GM08714 (cell line): ENCODE measurements at regions not wholly inside any gene's neighbourhood (a gene's known extent, or its start where the extent isn't known, plus 50 kb on each side); places are given as distances from the start of the nearest gene placed in this dataset.

Source experiments
- H3K4me3 ChIP-seq: fragments of 200-500 bp; sonication (Bioruptor generic); 2 replicates; pipeline ENCODE4 v1.5.1; 2014; ENCODE audit warnings: mild to moderate bottlenecking, low read length, inconsistent platforms
- ZNF274 ChIP-seq: IDR thresholded peaks from 2 replicates; pipeline ENCODE4 v1.6.1; 2012; ENCODE audit warnings: mild to moderate bottlenecking, low read depth, low read length

DNA sequence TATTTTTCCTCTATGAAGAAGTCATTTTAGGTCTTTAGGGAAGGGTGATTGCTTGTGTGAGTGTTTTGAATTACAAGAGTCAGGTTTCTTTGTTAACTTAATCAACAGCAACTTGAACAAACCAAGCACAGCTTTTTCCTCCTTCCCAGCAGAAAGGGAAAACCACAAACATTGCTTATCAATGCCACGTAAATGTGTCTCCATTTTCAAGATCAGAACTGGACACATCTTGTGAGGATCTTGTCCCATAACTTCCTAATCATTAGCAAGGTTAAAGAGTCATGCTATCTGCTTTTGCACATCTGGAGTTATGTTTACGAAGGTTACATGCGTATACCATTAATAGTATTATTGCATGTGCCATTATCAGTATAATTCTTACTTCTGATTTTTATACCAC, 248.0 kb upstream of the FLRT2 start:
- no peak overlapping the region for H3K4me3 ChIP-seq
- no peak for TF ChIP-seq ZNF274

DNA sequence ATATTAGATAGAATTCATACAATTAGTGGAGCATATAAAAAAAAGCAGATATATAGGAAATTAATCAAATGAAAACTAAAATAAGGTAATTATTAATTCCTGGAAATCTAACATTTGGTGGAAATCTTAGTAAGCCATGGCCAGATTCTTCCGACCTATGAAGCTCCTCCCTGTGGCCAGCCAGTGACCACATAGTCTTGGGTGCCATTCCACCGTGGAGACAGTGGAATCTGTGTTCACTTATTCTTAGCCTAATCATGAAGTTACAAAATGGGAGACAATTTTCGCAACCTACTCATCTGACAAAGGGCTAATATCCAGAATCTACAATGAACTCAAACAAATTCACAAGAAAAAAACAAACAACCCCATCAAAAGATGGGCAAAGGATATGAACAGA, 241.9 kb upstream of the FLRT2 start:
- no peak overlapping the region for H3K4me3 ChIP-seq
- TF ChIP-seq ZNF274 = no peak

DNA sequence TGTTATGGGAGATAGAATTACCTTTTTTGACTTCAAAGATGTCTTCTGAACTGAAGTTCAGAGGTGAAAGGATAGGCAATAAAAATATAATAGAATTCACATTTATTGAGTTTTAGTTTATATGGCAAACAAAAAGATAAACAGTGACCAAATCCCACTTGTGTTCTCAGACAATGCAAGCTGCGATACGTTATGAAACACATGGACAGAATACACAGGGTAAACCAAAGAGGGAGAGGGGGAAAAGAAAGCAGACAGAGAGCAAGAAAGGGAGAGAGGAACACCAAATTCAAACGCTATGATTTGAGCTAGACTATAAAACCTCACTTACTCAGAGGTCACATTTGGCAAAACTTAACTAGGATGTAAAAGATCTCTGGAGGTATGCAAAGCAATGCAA, 238.2 kb upstream of the FLRT2 start:
- no peak overlapping the region for H3K4me3 ChIP-seq
- TF ChIP-seq ZNF274 = no peak

DNA sequence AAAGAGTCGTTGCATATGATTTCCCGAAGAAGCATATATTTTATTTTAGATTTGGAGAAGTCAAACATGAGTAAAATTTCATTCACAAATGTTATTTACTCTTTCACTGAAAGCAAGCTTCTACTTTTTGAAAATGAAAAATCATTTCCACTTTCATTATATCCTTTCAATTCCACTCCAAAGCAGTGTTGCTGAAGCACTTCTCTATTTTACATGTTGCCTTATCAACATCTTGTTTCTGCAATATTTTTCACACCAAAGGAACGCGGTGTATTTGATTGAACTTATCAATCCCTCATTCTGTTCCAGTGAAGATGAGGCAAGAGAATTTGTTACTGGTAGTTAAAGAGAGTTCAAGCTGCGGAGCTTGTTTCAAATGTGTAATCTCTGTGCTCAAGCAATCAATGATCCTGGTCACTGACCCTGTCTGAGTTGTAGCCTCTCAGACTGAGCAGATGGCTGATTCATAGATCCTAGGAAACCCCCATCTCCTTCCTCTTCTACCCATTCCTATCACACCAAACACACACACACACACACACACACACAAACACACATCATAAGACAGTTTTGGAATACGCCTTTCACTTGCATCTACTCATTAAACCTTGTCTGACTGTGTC, 236.2 kb upstream of the FLRT2 start:
- TF ChIP-seq ZNF274 = no peak
- H3K4me3 ChIP-seq = no peak overlapping the region

DNA sequence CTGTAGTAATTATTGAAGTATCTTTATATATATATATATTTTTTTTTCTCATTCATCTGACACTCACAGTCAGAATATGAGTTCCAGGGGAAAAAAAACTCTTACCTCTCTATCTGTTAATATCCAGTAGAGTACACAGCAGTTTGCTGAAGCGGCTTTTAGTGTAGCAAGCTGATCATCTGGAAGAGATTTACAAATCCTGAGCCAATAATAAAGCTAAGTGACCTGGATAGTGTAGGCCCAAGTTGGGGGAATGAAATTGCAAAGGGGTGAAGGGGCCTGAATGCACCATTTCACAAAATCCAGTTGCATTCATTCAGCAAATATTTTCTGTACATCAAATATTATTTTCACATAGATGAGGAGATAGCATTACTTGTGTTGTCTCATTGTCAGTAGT, 234.6 kb upstream of the FLRT2 start:
- no peak for TF ChIP-seq ZNF274
- H3K4me3 ChIP-seq = no peak overlapping the region

DNA sequence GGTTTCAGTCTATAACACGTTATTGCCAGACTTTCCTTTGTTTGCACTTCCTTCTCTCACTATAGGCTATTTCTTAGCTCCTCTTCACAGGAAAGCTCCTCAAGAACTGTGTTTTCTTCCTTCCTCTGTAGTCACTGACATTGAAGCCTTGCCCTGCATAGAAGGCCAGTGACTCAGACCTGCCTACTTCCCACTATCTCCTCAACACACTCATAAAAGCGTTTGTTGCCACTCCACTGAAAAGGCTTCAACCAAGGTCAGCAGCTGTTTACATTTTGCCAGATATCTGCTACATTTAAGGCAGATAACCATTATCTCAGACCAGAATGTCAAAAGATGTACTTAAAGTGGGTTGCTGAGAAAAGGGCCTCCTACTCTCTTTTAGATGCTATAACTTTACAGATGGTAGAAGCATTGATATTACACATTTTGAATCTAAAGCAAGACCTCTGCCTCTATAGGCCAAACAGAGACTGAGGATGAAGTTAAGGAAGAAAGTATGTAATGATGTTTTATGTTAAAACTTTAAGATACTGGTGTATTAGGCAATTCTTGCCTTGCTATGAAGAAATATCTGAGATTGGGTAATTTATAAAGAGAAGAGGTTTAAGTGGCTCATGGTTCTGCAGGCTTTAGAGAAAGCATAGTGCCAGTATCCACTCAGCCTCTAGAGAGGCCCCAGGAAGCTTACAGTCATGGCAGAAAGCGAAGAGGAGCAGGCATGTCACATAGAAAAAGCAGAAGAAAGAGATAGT, 233.3 kb upstream of the FLRT2 start:
- no peak overlapping the region for H3K4me3 ChIP-seq
- no peak for TF ChIP-seq ZNF274

DNA sequence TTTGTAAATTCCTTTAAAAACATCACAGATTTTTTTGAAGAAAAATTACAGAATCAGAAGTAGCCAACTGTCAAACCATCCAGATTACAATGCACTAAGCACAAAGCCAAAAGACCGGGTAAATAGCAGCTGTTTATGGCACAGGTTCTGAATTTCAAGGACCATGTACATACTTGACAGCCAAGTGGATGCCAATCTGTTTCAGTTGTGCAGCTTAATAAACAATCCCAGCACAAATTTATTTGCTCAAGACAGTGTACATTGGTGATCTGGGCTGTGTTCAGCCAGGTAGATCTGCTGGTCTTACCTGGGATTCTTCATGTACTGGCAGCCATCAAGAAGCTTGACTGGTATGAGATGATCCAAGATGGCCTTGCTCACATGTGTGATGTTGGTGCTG, 229.8 kb upstream of the FLRT2 start:
- no peak overlapping the region for H3K4me3 ChIP-seq
- no peak for TF ChIP-seq ZNF274

DNA sequence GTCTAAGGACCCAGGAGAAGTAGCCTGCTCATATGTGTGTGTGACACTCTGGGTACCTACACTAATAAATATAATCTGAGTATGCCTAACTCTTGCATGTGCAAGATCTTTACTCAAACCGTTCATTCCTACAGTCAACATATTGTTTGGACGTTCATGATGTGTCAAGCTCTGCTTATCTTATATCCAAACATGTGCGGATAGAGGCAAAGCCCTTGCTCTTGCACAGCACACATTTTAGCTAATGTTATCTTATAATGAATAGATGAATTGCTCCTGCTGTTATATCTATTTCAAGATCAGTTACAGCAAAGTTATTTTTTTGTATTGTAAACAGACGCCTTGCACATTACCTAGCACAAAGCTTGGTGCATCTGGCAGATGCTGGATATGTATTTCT, 228.4 kb upstream of the FLRT2 start:
- TF ChIP-seq ZNF274 = no peak
- H3K4me3 ChIP-seq = no peak overlapping the region

DNA sequence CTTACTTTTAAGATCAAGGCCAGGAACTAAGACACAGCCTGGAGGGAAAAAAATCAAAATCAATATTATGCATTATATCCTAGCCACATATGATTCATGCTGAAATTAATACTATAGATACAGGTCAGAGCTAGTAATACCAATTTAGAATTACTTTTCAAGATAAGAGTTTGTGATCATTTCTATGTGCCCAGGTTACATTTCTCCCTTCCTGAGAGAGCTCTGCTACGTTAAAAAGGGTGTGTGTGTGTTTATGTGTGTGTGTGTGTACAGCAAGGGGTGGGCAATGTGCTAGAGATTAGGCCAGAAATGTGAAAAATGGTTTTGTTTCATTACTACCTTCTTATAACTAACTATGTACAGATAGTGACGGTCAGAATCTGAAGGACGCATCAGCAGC, 223.9 kb upstream of the FLRT2 start:
- no peak overlapping the region for H3K4me3 ChIP-seq
- TF ChIP-seq ZNF274 = no peak

DNA sequence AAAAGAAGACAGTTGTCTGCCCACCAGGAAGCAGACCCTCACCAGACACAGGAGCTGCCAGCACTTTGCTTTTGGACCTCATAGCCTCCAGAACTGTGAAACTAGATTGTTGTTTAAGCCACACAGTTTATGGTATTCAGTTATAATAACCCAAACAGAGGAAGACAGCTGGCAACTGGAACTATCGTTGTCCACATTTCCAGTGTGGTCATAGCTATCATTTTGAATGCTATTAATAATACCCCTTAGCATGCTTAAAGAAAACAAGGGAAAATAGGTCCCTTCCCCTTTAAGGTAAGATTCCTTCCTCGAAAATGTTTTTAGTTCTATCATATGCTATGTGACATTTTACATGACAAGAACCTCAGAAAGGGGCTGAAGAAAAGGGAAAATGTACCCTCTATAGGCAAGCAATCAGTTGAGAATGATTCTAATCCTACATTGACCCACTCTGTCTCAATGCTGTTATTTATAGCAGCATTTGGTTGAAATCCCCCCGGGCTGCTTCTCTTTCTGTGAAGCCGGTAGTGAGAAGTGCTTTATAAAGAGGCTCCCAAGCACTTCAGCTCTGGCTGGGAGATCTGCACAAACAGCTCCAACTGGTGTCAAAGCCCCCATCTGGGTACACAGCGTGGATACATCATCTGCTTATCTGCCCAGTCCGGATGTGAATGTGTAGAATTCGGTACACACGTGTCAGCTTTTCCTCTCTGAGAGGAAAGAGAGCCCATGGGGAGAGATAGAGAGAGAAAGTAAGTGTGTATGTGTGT, 221.2 kb upstream of the FLRT2 start:
- H3K4me3 ChIP-seq = no peak overlapping the region
- TF ChIP-seq ZNF274 = no peak

DNA sequence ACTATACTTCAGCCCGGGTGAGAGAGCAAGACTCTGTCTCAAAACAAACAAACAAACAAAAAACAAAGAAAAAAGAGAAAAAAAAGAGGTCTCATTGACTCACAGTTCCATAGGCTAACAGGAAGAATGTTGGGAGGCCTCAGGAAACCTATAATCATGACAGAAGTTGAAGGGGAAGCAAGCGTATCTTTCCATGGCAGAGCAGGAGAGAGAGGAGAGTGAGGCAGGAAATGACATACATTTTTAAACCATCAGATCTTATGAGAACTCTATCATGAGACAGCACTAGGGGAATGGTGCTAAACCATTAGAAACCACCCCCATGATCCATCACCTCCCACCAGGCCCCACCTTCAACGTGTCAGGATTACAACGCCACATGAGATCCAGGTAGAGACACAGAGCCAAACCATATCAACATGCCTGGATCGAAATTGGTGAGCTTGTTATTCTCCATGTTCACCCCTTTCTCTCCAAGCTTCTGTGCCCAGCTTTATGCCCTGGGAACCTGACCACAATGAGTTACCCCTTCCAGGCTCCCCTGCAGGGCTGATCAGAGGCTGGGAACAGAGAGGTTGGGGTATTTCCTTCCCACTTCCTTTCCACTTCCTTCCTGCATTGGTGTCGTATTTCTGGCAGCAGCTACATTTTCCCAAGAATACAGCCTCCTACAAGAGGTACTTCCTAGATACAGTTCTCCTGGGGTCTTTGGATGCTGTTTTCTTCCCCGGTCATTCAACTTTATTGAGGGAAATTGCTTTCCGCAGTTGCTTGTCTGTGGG, 219.3 kb upstream of the FLRT2 start:
- no peak overlapping the region for H3K4me3 ChIP-seq

DNA sequence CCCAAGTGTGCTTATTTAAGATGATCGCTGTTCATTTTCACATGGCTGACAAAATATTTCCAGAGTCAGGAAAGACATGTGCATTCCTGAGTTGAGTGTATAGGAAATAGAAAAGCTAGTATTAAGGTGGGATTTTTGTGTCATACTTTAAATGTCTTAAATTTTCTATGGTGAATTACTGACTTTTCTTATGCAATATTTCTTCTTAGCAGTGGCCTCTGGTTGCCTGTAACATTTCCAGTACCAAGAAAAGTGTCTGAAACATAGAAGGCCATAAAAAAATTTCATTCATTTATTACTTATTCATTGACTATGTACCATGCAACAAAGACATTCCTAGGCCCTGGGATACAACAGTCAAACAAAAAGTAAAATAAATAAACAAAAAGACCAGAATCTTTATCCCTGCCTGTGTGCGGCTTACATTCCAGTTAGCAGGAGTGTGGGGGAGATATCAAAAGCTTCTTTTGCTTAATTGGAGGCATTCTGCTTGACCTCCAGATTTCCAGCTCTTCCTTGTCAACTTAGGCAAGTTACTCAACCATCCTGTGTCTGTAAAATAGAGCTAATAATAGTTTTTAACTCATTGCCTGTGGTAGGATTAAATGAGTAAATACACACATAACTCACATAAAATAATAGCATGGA, 216.3 kb upstream of the FLRT2 start:
- no peak overlapping the region for H3K4me3 ChIP-seq

More for the DNA sequence above, 219.3 kb upstream of the FLRT2 start:
- TF ChIP-seq ZNF274 = no peak

DNA sequence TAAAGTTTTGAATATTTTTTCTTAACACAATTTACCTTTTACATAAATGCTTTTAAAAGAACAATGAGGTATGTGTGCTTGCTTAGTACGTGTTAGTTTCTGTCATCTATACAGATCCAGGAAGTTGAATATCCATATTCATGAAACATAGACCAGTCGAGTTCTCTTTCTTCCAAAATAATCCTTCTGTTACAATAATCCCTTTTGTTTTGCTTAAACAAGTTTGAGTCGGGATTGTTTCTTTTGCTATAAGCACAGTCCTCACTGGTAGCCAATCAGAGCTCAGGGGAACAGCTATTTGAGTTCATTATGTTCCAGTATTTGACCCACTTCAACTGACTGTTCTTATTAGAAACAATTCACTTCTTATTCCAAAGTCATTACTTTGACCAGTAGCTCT, 214.7 kb upstream of the FLRT2 start:
- no peak for TF ChIP-seq ZNF274

More for the DNA sequence above, 216.3 kb upstream of the FLRT2 start:
- no peak for TF ChIP-seq ZNF274

DNA sequence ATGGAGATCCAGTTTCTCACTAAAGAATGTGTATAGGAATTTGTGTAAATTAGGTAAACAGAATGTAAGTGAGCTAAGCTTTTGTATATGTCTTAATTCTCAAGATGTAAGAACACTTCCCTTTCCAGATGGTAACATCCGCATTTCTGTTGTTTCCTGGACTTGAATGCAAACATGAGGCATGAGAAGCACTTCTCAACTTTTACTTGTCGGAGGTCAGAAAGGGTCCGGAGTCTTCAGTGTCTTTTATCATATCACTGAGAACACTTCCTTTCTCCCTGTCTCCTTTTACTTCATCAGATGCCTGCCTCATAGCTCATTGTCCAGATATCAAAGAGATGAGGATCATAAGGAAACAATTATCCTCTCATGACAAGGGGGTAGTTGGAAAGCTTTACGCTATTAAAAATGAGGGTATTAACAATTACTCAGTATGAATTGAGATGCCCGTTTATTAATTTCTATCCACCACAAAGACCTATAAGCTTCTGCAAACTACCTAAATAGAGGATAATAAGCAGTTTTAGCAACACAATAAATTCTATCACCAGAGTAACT, 214.1 kb upstream of the FLRT2 start:
- H3K4me3 ChIP-seq = no peak overlapping the region
- no peak for TF ChIP-seq ZNF274

More for the DNA sequence above, 214.7 kb upstream of the FLRT2 start:
- no peak overlapping the region for H3K4me3 ChIP-seq
